ENCODE measurements at regions not wholly inside any gene's neighbourhood (a gene's known extent, or its start where the extent isn't known, plus 50 kb on each side); places are given as distances from the start of the nearest gene placed in this dataset.

- DNase-seq: no peak
These were observed 215.8 kb upstream of the PPP3CA start for GRCh38 chr4:101563126-101563525.

DNA sequence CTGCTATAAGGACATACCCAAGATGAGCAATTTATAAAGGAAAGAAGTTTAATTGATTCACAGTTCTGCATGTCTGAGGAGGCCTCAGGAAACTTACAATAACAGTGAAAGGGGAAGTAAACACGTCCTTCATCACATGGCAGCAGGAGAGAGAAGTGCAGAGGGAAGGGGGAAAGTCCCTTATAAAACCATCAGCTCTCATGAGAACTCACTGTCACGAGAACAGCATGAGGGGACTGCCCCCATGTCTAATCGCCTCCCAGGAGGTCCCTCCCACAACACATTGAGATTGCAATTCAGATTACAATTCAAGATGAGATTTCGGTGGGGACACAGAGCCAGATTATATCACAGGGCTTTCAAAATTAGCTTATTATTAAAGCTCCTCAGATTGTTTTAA, 209.5 kb upstream of the PPP3CA start:
- no peak for DNase-seq

DNA sequence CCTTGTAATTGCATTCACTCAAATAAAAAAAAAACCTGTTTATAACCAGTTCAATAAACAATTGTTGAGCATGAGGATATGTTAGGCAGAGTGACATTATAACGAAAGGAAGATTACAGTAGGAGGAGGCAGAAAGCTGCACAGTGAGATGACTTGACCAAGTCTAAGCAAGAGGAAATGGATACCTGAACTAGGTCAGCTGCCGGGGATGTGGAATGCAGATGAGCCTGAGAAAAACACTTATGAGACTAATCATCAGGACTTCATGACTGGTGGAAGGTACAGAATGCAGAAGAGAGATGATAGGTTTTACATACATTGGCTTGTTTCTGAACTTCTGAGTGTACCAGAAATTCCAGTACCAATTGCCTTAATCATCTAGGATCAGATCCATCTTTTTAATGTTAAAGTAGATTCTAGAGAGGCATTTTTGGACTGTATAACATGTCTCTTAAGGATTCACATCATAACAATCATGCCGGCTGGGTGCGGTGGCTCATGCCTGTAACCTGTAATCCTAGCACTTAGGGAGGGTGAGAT, 208.1 kb upstream of the PPP3CA start:
- no peak for DNase-seq

DNA sequence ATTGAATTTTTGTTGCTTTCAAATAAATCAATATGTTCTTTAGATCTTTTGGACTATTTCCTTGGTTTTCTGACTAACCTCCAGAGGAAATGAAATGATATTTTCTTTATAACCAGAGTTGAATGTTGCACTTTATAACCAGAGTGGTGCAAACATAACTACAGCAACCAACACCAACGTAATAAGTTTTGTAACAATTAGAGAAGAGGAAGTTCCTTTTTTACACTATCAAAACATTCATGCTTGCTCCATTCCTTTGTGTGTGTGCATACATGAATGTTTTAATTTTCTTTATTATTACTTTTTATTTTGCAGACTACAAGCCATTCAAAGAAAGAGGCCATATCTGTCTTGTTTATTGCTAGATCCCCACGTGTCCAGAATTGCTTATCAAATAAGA, 193.0 kb upstream of the PPP3CA start:
- peak; percentile 29 for DNase-seq

DNA sequence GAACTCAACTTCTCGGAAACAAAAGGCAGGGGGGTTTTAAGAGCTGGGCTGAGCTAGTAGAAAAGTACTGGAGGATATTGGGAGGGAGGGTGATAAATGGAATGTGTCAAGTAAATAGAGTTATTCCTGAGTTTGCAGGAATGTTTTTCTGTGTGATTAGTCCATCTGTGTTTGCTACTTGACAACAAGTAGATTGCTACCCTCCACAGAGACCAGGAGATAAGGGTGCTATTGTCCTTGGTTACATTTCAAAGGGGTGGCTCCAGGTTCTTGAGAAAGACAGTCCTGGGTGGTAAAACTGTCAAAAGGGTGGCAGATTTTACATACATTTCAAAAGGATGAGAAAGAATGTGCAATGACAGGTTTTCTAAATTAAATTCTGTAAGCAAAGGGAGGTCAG, 181.2 kb upstream of the PPP3CA start:
- no peak for DNase-seq

DNA sequence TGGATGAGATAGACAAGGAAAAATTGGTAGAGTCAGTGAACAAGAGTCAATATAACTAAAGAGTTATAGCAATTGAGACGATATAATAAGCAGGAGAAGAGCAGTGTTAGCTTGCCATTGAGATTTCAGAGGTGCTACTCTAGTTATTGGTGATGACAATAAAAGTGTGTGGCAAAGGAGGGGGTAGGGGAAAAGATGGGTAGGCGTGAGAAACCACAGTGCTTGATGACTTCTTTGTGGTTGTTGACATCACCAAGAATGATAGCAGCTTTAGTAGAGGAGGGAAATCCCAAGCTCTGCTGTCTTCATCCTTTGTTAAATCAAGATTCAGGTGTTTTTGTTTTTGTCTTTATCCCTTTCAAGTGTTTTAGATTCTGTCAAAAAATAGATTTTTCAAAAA, 179.9 kb upstream of the PPP3CA start:
- no peak for DNase-seq

DNA sequence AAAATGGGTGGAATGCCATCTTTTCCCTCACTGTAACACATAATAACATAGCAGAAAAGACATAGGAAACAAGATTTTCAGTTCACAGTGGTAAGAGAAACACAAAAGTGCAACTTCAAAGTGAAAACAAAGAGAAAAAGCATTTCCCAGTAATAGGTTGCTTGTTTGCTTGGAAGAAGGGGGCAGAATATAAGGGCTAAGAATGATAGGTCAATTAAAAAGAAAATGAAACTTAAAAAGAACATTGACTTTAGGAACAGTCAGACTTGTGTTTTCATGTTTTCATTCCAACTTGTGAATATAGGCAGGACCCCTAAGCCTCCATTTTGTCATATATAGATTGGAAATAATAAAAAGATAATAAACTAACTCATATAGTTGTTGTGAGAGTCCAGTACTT, 168.2 kb upstream of the PPP3CA start:
- no peak for DNase-seq

DNA sequence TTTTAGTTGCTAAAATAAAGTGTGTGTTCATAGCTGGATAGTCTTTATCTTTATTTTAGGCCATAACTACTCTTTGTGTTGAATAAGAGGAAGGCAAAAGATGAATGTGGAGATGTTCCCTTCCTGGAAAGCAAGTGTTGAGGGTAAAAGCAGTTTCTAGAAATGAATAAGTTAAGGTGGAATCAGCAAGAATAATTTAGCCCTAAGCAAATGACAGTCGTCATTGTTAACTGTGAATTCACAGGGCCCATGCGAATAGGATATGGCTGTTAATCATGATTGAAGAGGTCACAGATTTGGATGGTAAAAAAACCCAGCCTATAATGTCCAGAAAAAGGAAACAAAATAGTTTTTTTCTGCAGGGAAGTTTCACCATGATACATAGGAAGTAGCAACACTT, 167.8 kb upstream of the PPP3CA start:
- DNase-seq: no peak

GRCh38 chr4:101512416-101512815, 165.1 kb upstream of the PPP3CA start:
- no peak for DNase-seq

- DNase-seq: no peak
These were observed 154.1 kb upstream of the PPP3CA start for GRCh38 chr4:101501421-101501820.

DNA sequence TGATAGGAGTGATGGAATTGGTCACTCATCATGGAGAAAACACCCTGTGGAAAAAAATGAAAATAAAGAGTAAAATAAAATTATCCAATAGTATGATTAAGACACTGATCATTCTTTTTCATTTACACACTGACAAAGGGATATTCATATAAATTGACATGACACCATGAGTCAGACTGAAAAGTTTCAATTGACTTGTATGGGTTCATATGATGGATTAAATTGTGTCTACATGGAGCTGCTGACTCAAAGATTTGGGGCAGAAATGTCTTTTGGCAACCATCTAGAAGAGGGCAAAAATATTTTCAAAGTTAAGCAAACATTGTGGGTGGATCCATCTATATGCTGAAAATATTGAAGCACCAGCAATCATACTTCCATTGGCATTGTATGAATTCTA, 153.4 kb upstream of the PPP3CA start:
- no peak for DNase-seq

DNA sequence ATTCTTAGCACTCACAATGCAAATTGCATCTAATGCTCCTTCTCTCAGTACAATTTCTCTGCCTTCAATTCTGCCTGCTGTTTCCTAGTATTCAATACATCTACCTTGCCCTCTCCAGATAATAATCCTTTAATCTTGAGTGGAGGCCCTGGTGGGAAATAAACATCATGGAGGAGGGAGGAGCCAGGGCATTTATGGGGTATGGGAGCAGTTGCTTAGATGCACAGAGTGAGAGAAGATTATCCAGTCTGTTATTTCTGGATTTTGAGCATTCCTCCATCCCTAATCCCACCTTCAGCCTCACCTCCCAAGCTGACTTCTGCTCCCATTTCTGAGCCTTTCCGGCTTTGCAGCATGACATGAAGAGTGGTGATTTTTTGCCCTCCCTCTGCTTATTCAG, 127.9 kb upstream of the PPP3CA start:
- no peak for DNase-seq

- DNase-seq: no peak
These were observed 123.9 kb upstream of the PPP3CA start for GRCh38 chr4:101471201-101471600.

- no peak for DNase-seq
These were observed 117.3 kb upstream of the PPP3CA start for GRCh38 chr4:101464596-101464995.

DNA sequence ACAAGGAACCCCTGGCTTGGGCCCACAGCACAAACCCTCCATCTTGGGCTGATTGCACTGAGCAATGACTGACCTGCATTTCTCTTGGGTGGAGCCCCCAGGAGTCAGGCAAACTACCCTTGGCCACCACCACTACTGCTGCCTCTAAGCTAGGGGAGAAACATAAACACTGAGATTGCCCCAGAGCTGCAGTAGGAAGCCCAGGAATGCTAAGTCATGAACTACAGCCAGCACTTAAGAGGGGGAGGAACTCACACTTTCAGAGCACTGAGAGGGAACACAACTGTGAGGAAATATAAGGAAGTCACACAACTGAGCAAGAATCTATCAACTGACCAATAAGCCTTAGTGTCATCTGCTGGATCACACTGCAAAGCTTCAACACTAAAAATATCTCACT, 111.6 kb upstream of the PPP3CA start:
- DNase-seq: no peak

GRCh38 chr4:101458473-101458872, 111.1 kb upstream of the PPP3CA start:
- no peak for DNase-seq

DNA sequence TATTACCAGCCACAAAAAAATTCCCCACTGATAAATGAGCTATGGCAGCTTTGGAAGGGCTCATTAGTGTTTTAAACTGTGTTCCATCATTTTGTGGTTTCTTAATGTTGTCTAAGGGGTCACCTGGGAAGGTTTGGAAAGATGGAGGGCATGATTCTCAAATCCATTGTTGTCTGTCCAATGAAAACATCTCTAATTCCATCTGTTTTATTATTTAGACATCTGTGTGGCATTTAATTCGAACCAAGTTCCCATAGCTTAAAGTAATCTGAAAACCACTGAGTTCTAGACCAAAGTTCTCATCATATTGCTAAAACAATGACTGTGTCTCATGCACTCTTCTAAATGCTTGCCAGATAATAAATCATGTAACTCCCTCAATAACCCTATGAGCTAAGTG, 103.8 kb upstream of the PPP3CA start:
- no peak for DNase-seq

DNA sequence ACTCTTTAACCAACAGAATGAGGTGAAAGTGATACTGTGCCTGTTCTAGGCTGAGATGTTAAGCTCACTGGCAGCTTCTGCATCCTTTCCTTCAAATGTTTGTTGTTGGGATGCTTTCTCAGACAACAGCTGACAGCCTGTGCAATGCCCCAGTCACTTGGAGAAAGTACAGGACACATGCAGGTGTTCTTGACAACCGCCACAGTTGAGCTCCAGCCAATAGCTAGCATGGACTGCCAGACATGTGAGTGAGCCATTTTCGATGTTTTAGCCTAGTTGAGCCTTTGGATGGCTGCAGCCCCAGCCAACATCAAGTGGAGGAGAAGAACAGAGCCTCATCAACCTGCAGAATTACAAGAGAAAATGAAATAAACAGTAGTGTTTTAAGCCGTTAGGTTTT, 94.1 kb upstream of the PPP3CA start:
- no peak for DNase-seq

DNA sequence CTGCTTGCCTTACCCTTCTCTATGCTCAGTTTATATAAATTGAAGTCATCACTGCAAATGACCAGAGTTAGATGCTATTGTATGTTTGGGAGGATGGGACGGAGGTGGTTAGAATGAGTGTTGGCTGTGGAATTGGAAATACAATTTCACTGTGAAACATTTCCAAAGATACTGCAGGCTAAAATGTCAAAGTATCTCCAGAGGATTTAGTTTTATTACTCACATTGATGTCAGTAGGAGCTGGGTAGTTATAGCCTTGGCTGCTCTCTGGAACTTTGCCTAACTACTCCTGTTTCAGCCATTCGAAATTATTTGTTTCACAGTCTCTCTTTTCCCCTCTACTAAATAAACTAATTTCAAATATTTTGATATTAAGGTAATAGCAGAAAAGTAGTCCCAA, 92.6 kb upstream of the PPP3CA start:
- DNase-seq: no peak

DNA sequence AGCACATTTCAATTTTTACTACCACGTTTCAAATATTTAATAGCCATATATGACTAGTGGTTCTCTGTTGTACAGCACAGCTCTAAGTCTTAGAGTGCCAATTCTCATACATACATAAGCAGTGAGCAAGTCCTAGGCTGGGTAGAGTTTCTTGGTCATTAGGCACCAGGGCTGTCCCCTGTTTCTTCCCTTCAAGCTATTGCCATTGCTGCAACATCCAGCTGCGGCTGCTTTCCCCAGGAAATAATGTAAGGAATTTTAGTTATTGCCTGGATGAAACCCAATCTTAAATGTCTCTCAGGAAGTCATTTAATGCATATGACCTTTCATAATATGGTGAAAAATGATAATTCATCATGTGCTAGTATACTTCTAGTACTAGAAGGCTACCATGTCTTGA, 74.1 kb upstream of the PPP3CA start:
- no peak for DNase-seq

DNA sequence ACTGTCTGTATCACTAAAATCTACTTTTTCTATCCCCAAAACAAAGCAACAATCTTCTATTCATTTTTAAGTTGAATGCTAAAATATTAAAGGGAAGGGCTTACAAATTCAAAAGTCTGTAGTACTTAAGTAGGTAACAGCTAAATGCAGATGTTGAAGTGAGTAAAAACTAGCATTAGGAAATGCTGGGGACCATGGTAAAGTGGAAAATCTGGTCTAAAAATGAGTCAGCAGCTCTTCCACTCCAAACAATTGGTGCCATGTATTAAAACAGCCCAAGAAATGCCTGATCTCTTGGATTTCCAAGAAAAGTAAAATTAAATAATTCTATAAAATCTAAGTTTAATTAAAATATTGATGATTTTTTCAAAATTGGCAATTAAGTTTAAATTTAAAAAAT, 73.3 kb upstream of the PPP3CA start:
- DNase-seq: no peak

DNA sequence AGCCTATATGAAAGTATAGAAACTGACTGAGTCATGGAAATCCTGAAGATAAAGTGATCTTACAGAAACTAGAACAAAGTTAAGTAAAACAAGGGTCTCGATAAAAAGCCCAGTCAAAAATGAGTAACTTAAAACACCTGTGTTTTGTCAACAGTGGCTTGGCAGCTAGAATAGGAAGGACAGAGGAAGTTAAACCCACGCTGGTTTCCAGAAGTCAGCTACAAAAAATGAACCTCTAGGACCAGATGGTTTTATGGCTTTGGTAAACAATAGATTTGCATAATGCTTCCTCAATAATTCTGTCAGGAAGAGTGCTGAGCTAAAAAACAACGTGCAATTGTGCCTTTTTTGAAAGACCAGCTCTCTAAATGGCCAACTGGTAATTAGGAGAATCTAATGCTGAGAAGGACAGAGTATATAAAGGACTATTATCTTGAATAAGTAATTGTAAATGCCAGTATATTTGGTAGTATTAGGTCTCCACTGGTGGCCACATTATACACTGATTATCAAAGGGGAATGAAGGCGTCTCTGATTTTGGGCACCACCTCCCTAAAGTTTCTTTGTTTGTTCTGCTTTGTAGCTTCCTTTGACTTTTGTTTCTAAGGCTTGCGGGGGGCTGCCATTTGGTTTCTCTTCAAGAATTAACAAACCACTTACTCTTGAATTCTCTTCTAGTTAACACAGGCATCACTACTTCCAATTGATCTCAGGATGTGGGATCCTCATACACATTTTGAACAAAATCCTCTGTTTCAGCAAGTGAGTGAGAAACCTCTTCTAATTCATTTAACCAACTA, 72.2 kb upstream of the PPP3CA start:
- DNase-seq: no peak

DNA sequence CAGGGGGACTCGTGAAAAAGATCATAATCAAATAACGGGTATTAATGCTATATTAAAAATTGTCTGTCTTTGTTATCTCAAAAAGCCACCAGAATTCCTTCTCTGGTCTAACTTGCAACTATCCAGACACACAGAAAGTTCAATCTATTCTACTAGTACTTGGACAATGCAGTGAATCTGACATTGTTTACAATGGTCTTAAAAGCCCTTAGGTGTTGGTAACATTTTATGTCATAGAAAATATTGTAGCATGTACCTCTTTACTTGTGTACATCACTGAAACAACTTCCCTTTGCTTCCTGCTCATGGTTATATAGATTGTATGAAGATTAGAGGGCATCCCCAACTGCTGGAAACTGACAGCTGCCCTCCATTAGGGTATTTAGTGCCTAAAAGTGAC, 71.1 kb upstream of the PPP3CA start:
- DNase-seq: no peak

DNA sequence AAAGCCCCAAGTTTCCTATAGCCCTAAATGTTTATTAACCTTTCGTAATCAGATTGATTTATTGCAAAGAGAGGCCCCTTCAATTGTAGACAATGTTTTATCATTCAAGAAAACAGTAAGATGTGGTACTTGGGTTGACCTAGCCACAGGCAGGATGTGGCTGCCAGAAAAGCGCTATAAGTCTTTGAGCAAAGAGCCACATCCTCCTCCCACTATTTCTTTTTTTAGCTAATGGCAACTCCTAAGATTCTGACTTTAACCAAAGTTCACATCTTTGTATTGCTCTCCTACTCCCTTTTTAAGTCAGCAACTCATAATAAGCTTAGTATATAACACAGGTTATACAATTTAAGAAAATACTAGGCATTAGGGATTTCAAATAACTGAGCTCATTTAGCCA, 70.7 kb upstream of the PPP3CA start:
- DNase-seq: no peak

GRCh38 chr4:101417046-101417445, 69.7 kb upstream of the PPP3CA start:
- DNase-seq: no peak
